Smooth muscle cell (in vitro differentiated cells): ENCODE measurements at regions not wholly inside any gene's neighbourhood (a gene's known extent, or its start where the extent isn't known, plus 50 kb on each side); places are given as distances from the start of the nearest gene placed in this dataset.

Experiments used
- DNase-seq: peaks from one replicate; lab custom pipeline; 2025; ENCODE audit not compliant: unreplicated experiment; lab: John Stamatoyannopoulos, UW
- H2AFZ ChIP-seq: fragments of 200-600 bp; sonication (generic); 2 replicates; pipeline ENCODE4 v1.6.0; 2016; ENCODE audit warnings: antibody characterized with exemption, low read depth, mild to moderate bottlenecking
- H3F3A ChIP-seq: fragments of 200-600 bp; sonication (generic); 2 replicates; pipeline ENCODE4 v1.6.0; 2017; ENCODE audit warnings: antibody characterized with exemption, low read depth
- H3K27ac ChIP-seq: fragments of 200-600 bp; sonication (generic); 2 replicates; pipeline ENCODE4 v1.5.1; 2016; ENCODE audit warnings: low read depth, mild to moderate bottlenecking
- H3K27me3 ChIP-seq: fragments of 200-600 bp; sonication (generic); 2 replicates; pipeline ENCODE4 v1.6.1; 2016; ENCODE audit warnings: low read depth, mild to moderate bottlenecking
- H3K36me3 ChIP-seq: fragments of 200-600 bp; sonication (generic); 2 replicates; pipeline ENCODE4 v1.5.1; 2016; ENCODE audit warnings: low read depth
- H3K4me1 ChIP-seq: fragments of 200-600 bp; sonication (generic); 2 replicates; pipeline ENCODE4 v1.5.1; 2016; ENCODE audit warnings: low read depth
- H3K4me2 ChIP-seq: fragments of 200-600 bp; sonication (generic); 2 replicates; pipeline ENCODE4 v1.6.0; 2016; ENCODE audit warnings: mild to moderate bottlenecking
- H3K4me3 ChIP-seq: fragments of 200-600 bp; sonication (generic); 2 replicates; pipeline ENCODE4 v1.5.1; 2016; ENCODE audit warnings: mild to moderate bottlenecking
- H3K79me2 ChIP-seq: fragments of 200-600 bp; sonication (generic); 2 replicates; pipeline ENCODE4 v1.6.0; 2016; ENCODE audit warnings: low read depth, mild to moderate bottlenecking
- H3K9ac ChIP-seq: fragments of 200-600 bp; sonication (generic); 2 replicates; pipeline ENCODE4 v1.6.0; 2016; ENCODE audit warnings: low read depth
- H3K9me3 ChIP-seq: fragments of 200-600 bp; sonication (generic); replicated peaks from 2 replicates; pipeline ENCODE4 v1.5.1; 2016; ENCODE audit warnings: low read depth
- H4K20me1 ChIP-seq: fragments of 200-600 bp; sonication (generic); 2 replicates; pipeline ENCODE4 v1.6.0; 2016; ENCODE audit warnings: low read depth
- WGBS: methylation state at CpG from one replicate; pipeline ENCODE4 v1.1.7; 2016; ENCODE audit warnings: low lambda C conversion rate; 5-methylcytosine and 5-hydroxymethylcytosine counted together
- TF ChIP-seq, protein P1 (sequence below): fragments of 200-600 bp; sonication (generic); IDR thresholded peaks from 2 replicates; pipeline ENCODE4 v1.5.1; 2017; ENCODE audit warnings: borderline replicate concordance, mild to moderate bottlenecking, antibody characterized with exemption; ENCODE audit not compliant: insufficient read depth, poor library complexity, severe bottlenecking

DNA sequence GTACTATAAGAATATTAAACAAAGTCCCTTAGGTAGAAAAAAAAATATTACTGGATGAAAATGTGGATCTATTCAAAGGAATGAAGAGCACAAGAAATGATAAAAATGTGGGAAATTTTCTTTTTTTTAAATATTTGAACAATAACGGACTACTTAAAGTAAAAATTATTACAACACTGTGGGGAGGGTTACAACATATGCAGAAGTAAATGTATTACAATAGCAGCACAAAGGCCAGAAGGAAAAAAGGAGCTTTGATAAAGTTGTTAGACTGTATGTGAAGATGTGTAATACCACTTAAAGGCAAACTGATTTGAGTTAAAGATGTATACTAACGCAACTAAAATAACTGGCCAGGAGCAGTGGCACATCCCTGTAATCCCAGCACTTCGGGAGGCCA lies 427.1 kb downstream of the SHQ1 start:
- no peak overlapping the region for H2AFZ ChIP-seq
- TF ChIP-seq, protein P1, sequence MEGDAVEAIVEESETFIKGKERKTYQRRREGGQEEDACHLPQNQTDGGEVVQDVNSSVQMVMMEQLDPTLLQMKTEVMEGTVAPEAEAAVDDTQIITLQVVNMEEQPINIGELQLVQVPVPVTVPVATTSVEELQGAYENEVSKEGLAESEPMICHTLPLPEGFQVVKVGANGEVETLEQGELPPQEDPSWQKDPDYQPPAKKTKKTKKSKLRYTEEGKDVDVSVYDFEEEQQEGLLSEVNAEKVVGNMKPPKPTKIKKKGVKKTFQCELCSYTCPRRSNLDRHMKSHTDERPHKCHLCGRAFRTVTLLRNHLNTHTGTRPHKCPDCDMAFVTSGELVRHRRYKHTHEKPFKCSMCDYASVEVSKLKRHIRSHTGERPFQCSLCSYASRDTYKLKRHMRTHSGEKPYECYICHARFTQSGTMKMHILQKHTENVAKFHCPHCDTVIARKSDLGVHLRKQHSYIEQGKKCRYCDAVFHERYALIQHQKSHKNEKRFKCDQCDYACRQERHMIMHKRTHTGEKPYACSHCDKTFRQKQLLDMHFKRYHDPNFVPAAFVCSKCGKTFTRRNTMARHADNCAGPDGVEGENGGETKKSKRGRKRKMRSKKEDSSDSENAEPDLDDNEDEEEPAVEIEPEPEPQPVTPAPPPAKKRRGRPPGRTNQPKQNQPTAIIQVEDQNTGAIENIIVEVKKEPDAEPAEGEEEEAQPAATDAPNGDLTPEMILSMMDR: no peak
- H3K4me3 ChIP-seq: no peak overlapping the region
- H3K36me3 ChIP-seq: no peaks in the 10 kb centered on the region
- H3K27ac ChIP-seq: no peak overlapping the region
- H3K4me2 ChIP-seq: no peak overlapping the region
- no peaks in the 10 kb centered on the region for H3K9me3 ChIP-seq
- peaks cover 100% of the 10 kb centered on the region for H3K79me2 ChIP-seq
- peaks cover 100% of the 10 kb centered on the region for H4K20me1 ChIP-seq
- H3K4me1 ChIP-seq: peaks cover 16% of the 10 kb centered on the region
- 96% methylated on average over 3 of the region's 3 CpGs for WGBS
- no peaks in the 10 kb centered on the region for H3K27me3 ChIP-seq
- H3F3A ChIP-seq: no peaks in the 10 kb centered on the region
- no peak overlapping the region for H3K9ac ChIP-seq
- DNase-seq: no peak

DNA sequence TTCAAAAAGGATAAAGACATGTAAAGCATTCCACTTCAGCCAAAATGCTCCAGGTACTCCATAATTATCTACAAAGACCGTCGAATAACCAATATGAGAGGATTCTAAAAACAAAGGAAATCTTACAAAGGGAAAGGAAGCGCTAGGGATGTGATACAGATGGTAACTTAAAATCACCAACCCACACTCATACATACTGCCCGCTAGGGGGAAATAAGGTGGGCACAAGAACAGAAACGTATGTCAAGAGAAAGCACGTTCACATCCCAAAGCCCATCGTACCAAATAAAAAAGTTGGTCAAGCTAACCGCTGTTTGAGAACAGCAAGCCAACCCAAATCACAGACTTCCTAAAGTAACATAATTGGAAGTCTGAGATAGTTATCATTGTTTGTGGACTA lies 429.4 kb downstream of the SHQ1 start:
- Histone ChIP-seq H3K4me2 (no peak overlapping the region), H3K4me3 (no peak overlapping the region), H3K9ac (no peak overlapping the region), H3F3A (no peaks in the 10 kb centered on the region), H3K79me2 (peaks cover 100% of the 10 kb centered on the region), H3K27me3 (no peaks in the 10 kb centered on the region), H2AFZ (no peak overlapping the region), H3K36me3 (no peaks in the 10 kb centered on the region), H3K4me1 (peaks cover 9% of the 10 kb centered on the region), H3K9me3 (no peaks in the 10 kb centered on the region), H3K27ac (no peak overlapping the region), H4K20me1 (peaks cover 100% of the 10 kb centered on the region)
- TF ChIP-seq, protein P1: no peak
- WGBS: 86% methylated on average over 8 of the region's 8 CpGs
- no peak for DNase-seq

DNA sequence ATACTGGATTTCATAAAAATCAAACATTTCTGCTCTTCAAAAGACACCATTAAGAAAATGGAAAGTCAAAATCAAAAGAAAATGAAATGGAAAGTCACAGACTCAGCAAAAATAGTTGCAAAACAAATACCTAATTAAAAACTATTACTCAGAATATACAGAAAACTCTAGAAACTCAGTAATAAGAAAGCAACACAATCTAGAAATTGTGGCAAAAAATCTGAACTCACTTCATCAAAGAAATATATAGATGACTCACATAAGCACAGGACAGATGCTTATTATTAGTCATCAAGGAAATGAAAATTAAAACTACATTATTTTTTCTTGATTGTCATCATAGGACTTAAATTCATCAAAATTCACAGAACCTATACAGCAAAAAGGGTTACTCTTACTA lies 430.0 kb downstream of the SHQ1 start:
- Histone ChIP-seq H3K4me3 (no peak overlapping the region), H3K9me3 (no peaks in the 10 kb centered on the region), H3K4me2 (no peak overlapping the region), H3K27me3 (no peaks in the 10 kb centered on the region), H2AFZ (no peak overlapping the region), H4K20me1 (peaks cover 100% of the 10 kb centered on the region), H3F3A (no peaks in the 10 kb centered on the region), H3K27ac (no peak overlapping the region), H3K79me2 (peaks cover 100% of the 10 kb centered on the region), H3K36me3 (no peaks in the 10 kb centered on the region), H3K9ac (no peak overlapping the region), H3K4me1 (peaks cover 11% of the 10 kb centered on the region)
- DNase-seq: no peak
- TF ChIP-seq, protein P1: no peak

DNA sequence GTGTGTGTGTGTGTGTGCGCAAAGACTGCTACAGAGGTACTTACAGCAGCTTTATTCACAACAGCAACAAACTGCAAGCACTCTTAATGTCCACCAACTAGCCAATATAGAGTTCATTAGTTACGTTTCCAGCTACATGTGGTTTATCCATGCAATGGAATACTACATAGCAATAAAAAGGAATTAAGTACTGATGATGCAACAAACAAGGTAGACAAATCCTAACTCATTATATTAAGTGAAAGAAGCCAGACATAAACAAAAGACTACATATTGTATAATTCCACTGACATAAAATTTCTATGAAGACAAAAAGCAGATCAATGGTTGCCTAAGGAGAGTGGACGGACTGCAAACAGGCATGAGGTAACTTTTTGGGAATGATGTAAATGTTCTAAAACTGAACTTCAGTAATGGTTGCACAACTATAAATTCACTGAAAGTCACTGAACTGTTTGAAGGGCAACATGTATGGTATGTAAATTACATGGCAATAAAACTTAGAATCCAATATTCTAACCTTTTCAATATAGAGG lies 433.7 kb downstream of the SHQ1 start:
- H3K4me1 ChIP-seq: peaks cover 34% of the 10 kb centered on the region
- peaks cover 100% of the 10 kb centered on the region for H3K79me2 ChIP-seq
- peaks cover 100% of the 10 kb centered on the region for H4K20me1 ChIP-seq
- no peaks in the 10 kb centered on the region for H3K36me3 ChIP-seq
- H2AFZ ChIP-seq: no peak overlapping the region
- 65% methylated on average over 3 of the region's 3 CpGs for WGBS
- no peak overlapping the region for H3K27ac ChIP-seq
- no peak overlapping the region for H3K4me3 ChIP-seq
- TF ChIP-seq, protein P1: no peak
- no peaks in the 10 kb centered on the region for H3K9me3 ChIP-seq
- no peaks in the 10 kb centered on the region for H3F3A ChIP-seq
- DNase-seq: no peak
- no peak overlapping the region for H3K4me2 ChIP-seq
- no peaks in the 10 kb centered on the region for H3K27me3 ChIP-seq
- H3K9ac ChIP-seq: no peak overlapping the region
